ENCODE measurements at regions not wholly inside any gene's neighbourhood (a gene's known extent, or its start where the extent isn't known, plus 50 kb on each side); places are given as distances from the start of the nearest gene placed in this dataset.

- TF ChIP-seq, protein P1, sequence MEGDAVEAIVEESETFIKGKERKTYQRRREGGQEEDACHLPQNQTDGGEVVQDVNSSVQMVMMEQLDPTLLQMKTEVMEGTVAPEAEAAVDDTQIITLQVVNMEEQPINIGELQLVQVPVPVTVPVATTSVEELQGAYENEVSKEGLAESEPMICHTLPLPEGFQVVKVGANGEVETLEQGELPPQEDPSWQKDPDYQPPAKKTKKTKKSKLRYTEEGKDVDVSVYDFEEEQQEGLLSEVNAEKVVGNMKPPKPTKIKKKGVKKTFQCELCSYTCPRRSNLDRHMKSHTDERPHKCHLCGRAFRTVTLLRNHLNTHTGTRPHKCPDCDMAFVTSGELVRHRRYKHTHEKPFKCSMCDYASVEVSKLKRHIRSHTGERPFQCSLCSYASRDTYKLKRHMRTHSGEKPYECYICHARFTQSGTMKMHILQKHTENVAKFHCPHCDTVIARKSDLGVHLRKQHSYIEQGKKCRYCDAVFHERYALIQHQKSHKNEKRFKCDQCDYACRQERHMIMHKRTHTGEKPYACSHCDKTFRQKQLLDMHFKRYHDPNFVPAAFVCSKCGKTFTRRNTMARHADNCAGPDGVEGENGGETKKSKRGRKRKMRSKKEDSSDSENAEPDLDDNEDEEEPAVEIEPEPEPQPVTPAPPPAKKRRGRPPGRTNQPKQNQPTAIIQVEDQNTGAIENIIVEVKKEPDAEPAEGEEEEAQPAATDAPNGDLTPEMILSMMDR (IDR thresholded peaks at IDR 0.05), result no peak
- no peak for TF ChIP-seq POLR2A (IDR thresholded peaks at IDR 0.05)
Observed at GRCh38 chr5:90171466-90171865, 238.1 kb downstream of the CETN3 start.
